A549 (cell line): ENCODE measurements at regions not wholly inside any gene's neighbourhood (a gene's known extent, or its start where the extent isn't known, plus 50 kb on each side); places are given as distances from the start of the nearest gene placed in this dataset.
A peak's percentile ranks its signal among the peaks of the same experiment; 100 is the strongest.
"Not testable (repeated sequence)": the region's sequence is repeated elsewhere in the genome, so short reads cannot be mapped to it uniquely, and the experiment has no call there.

Experiments
- ATAC-seq, 2 experiments: fragments of 200-7000 bp in 1 of 2; fragments of >200 bp in 1 of 2; cut with Nextera tagmentation in 1 of 2; cut with Tn5 transposase in 1 of 2; 3 replicates each; pipeline versions ENCODE4 v1.8.0 to v1.9.1; 2018 to 2020; ENCODE audit warnings: mild to moderate bottlenecking in 1 of 2, moderate library complexity in 1 of 2
- CTCF ChIA-PET: fragments of 300-600 bp; sonication (Branson Sonifier 250); formaldehyde crosslinking; extraction: SDS; loops from one replicate; lab custom pipeline; 2021; ENCODE audit warnings: antibody characterized with exemption, inconsistent platforms; lab: Yijun Ruan, JAX
- POLR2A ChIA-PET: fragments of 350-600 bp; formaldehyde crosslinking; extraction: SDS; loops from one replicate; lab custom pipeline; 2021; ENCODE audit warnings: antibody characterized with exemption, inconsistent platforms; lab: Yijun Ruan, JAX
- DNase-seq, 2 experiments: peaks; one replicate each; pipeline versions ENCODE4 v3.0.0 to v3.0.0-alpha.2; 2011 to 2016; ENCODE audit warnings: low read depth in 1 of 2, low spot score in 1 of 2
- FAIRE-seq: peaks from 2 replicates; lab custom pipeline; 2011; peaks lifted over from hg19 to GRCh38; lab: Jason Lieb, UNC
- H3K27ac ChIP-seq, 2 experiments: fragments of >200 bp; sonication (Bioruptor Twin); formaldehyde crosslinking; 3 replicates each; pipeline ENCODE4 v1.5.1; 2016 to 2017
- H3K4me1 ChIP-seq: fragments of >200 bp; sonication (Bioruptor Twin); formaldehyde crosslinking; 3 replicates; pipeline ENCODE4 v1.6.1; 2016
- H3K4me2 ChIP-seq: fragments of >200 bp; sonication (Bioruptor Twin); formaldehyde crosslinking; 3 replicates; pipeline ENCODE4 v1.6.1; 2016
- H3K4me3 ChIP-seq: fragments of >200 bp; sonication (Bioruptor Twin); formaldehyde crosslinking; 3 replicates; pipeline ENCODE4 v1.5.1; 2016
- H3K9me3 ChIP-seq: fragments of >200 bp; sonication (Bioruptor Twin); formaldehyde crosslinking; 3 replicates; pipeline ENCODE4 v1.6.1; 2016
- ATOH8 ChIP-seq: fragments of 250-450 bp; sonication (Bioruptor Pico); IDR thresholded peaks from 2 replicates; pipeline ENCODE4 v1.5.0; 2020; ENCODE audit warnings: low read depth, mild to moderate bottlenecking, moderate library complexity
- CBX2 ChIP-seq: fragments of 200-600 bp; sonication (generic); IDR thresholded peaks from 2 replicates; pipeline ENCODE4 v1.6.1; 2016; ENCODE audit warnings: low read depth, mild to moderate bottlenecking, borderline replicate concordance
- CTCF ChIP-seq: fragments of >200 bp; sonication (Bioruptor Twin); formaldehyde crosslinking; IDR thresholded peaks from 3 replicates; pipeline ENCODE4 v1.5.1; 2016
- E2F6 ChIP-seq: IDR thresholded peaks from 2 replicates; pipeline ENCODE4 v1.6.1; 2012; ENCODE audit warnings: low read depth, borderline replicate concordance
- EHF ChIP-seq: fragments of 250-450 bp; sonication (Bioruptor Pico); IDR thresholded peaks from 2 replicates; pipeline ENCODE4 v1.5.0; 2020; ENCODE audit warnings: mild to moderate bottlenecking
- EHMT2 ChIP-seq: fragments of 200-600 bp; sonication (generic); IDR thresholded peaks from 2 replicates; pipeline ENCODE4 v1.6.1; 2016; ENCODE audit warnings: antibody characterized with exemption, low read depth, mild to moderate bottlenecking, moderate library complexity
- FOSB ChIP-seq: fragments of 250-450 bp; sonication (Bioruptor Pico); IDR thresholded peaks from 2 replicates; pipeline ENCODE4 v1.5.0; 2020; ENCODE audit warnings: mild to moderate bottlenecking, moderate library complexity
- GATA3 ChIP-seq: IDR thresholded peaks from 2 replicates; pipeline ENCODE4 v1.6.1; 2012; ENCODE audit warnings: borderline replicate concordance
- HDAC2 ChIP-seq: fragments of 200-600 bp; sonication (generic); IDR thresholded peaks from 2 replicates; pipeline ENCODE4 v1.6.1; 2016
- HEYL ChIP-seq: fragments of 250-450 bp; sonication (Bioruptor Pico); IDR thresholded peaks from 2 replicates; pipeline ENCODE4 v1.8.0; 2021; ENCODE audit warnings: mild to moderate bottlenecking, moderate library complexity
- HOXB5 ChIP-seq: fragments of 250-450 bp; sonication (Bioruptor Pico); IDR thresholded peaks from 2 replicates; pipeline ENCODE4 v1.5.0; 2020; ENCODE audit warnings: mild to moderate bottlenecking, moderate library complexity
- KDM5A ChIP-seq: fragments of 200-600 bp; sonication (generic); IDR thresholded peaks from 2 replicates; pipeline ENCODE4 v1.6.1; 2016; ENCODE audit warnings: antibody characterized with exemption, mild to moderate bottlenecking
- MAFK ChIP-seq: fragments of 450-650 bp; IDR thresholded peaks from 2 replicates; pipeline ENCODE4 v1.6.1; 2014; ENCODE audit not compliant: partially characterized antibody
- NFE2L2 ChIP-seq: fragments of 150-350 bp; conservative IDR thresholded peaks from 2 replicates; pipeline ENCODE4 v1.6.1; 2014; ENCODE audit warnings: low read length
- NPAS2 ChIP-seq: fragments of 250-450 bp; sonication (Bioruptor Pico); IDR thresholded peaks from 2 replicates; pipeline ENCODE4 v1.8.0; 2022; ENCODE audit warnings: mild to moderate bottlenecking, moderate library complexity, borderline replicate concordance
- PHF8 ChIP-seq: fragments of 200-600 bp; sonication (generic); IDR thresholded peaks from 2 replicates; pipeline ENCODE4 v1.6.1; 2016; ENCODE audit warnings: low read depth, mild to moderate bottlenecking, antibody characterized with exemption, moderate library complexity, borderline replicate concordance
- POLR2A ChIP-seq: IDR thresholded peaks from 2 replicates; pipeline ENCODE4 v1.6.1; 2012; ENCODE audit warnings: mild to moderate bottlenecking, low read length
- POLR2AphosphoS2 ChIP-seq: conservative IDR thresholded peaks from 2 replicates; pipeline ENCODE4 v1.6.1; 2012; ENCODE audit warnings: low read length, improper control_type of control experiment, inconsistent platforms
- RCOR1 ChIP-seq: fragments of 150-350 bp; IDR thresholded peaks from 2 replicates; pipeline ENCODE4 v1.6.1; 2014; ENCODE audit warnings: antibody characterized with exemption, low read length, low read depth
- RNF2 ChIP-seq: fragments of 200-600 bp; sonication (generic); IDR thresholded peaks from 2 replicates; pipeline ENCODE4 v1.6.1; 2016; ENCODE audit warnings: low read depth, mild to moderate bottlenecking, antibody characterized with exemption, moderate library complexity, borderline replicate concordance
- WGBS: methylation state at CpG from one replicate; pipeline ENCODE4 v1.1.6; 2017; ENCODE audit errors: missing lambda C conversion rate; 5-methylcytosine and 5-hydroxymethylcytosine counted together

GRCh38 chr11:33991136-33991535, 60.4 kb upstream of the CAPRIN1 start:
- CTCF ChIA-PET: interaction anchor here (0.6 to 1.3 kb wide), 3 partner anchors 133 to 811 kb away, joined by 3 to 4 read pairs (median 4); no protein-coding TSS in a partner anchor
- WGBS: 73% methylated on average over 13 of the region's 13 CpGs
- H3K4me3 ChIP-seq, H3K27ac ChIP-seq, FAIRE-seq, H3K9me3 ChIP-seq, H3K4me2 ChIP-seq, DNase-seq, H3K4me1 ChIP-seq, POLR2A ChIA-PET, ATAC-seq: not testable (repeated sequence)

GRCh38 chr11:33990131-33990530, 61.4 kb upstream of the CAPRIN1 start:
- DNase-seq, H3K27ac ChIP-seq, POLR2A ChIA-PET, H3K4me3 ChIP-seq, ATAC-seq, H3K4me1 ChIP-seq, FAIRE-seq, H3K9me3 ChIP-seq, H3K4me2 ChIP-seq: not testable (repeated sequence)
- WGBS: 63% methylated on average over 8 of the region's 32 CpGs
- CTCF ChIA-PET: interaction anchor here (0.6 to 3.9 kb wide), 4 partner anchors 7 to 375 kb away, joined by 3 to 63 read pairs (median 20); no protein-coding TSS in a partner anchor

- ChIA-PET POLR2A (no interaction called here), CTCF (interaction anchor here (0.6 to 3.9 kb wide), 5 partner anchors 8 to 376 kb away, joined by 3 to 63 read pairs (median 18); no protein-coding TSS in a partner anchor)
- H3K27ac ChIP-seq: no peak overlapping the region
- H3K4me2 ChIP-seq: no peak overlapping the region
- no peak overlapping the region for H3K4me3 ChIP-seq
- ATAC-seq (no peak), DNase-seq (no peak), FAIRE-seq (no peak)
- TF ChIP-seq MAFK: no peak
- TF ChIP-seq NFE2L2: no peak
- TF ChIP-seq HDAC2: no peak
- no peak for TF ChIP-seq FOSB (CRISPR knock-in tag)
- no peak for TF ChIP-seq EHF
- H3K4me1 ChIP-seq: no peaks in the 10 kb centered on the region
- 57% methylated on average over 7 of the region's 7 CpGs for WGBS
- no peaks in the 10 kb centered on the region for H3K9me3 ChIP-seq
Observed at GRCh38 chr11:33989461-33989860, 62.1 kb upstream of the CAPRIN1 start.

GRCh38 chr11:33988586-33989370, 62.8 kb upstream of the CAPRIN1 start:
- Histone ChIP-seq H3K9me3 (no peaks in the 10 kb centered on the region), H3K4me3 (no peak overlapping the region), H3K27ac (no peak overlapping the region), H3K4me1 (no peaks in the 10 kb centered on the region), H3K4me2 (no peak overlapping the region)
- WGBS: 49% methylated on average over 7 of the region's 7 CpGs
- ATAC-seq (no peak), FAIRE-seq (no peak), DNase-seq (peak in 1 of 2 experiments; percentile 7)
- POLR2A ChIA-PET: no interaction called here
- CTCF ChIA-PET: interaction anchor here (0.6 to 3.9 kb wide), 25 partner anchors 9 to 503 kb away, joined by 3 to 63 read pairs (median 6); no protein-coding TSS in a partner anchor
- TF ChIP-seq RCOR1 (no peak), CBX2 (no peak), HEYL (CRISPR knock-in tag) (no peak), MAFK (no peak), GATA3 (no peak), E2F6 (no peak), PHF8 (no peak), POLR2AphosphoS2 (no peak), EHMT2 (no peak), HOXB5 (no peak), NFE2L2 (no peak), KDM5A (no peak), ATOH8 (CRISPR knock-in tag) (no peak), POLR2A (no peak), CTCF (no peak), NPAS2 (CRISPR knock-in tag) (no peak), RNF2 (no peak)
